ENCODE measurements at regions not wholly inside any gene's neighbourhood (a gene's known extent, or its start where the extent isn't known, plus 50 kb on each side); places are given as distances from the start of the nearest gene placed in this dataset.

DNA sequence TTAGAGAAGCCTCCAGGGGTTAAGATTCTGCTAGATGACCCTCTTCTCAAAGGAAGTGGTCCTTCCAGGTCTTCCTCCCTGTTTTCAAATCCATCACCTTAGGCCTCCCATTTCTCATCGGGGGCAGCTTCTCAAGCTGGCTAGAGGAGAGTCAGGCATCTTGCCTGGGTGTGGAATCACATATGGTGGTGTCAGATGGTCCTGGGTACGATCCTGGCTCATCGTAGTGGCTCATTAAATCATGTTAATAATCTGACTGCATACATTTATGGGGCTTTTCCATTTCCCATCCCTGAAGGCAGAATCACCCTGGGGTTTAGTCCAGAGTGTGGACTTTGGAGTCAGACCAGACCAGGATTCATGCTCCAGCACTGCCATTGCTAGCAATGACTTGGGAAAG lies 132.6 kb downstream of the RPS24 start:
- Mint-ChIP-seq H3K4me3 (no peak overlapping the region), H3K36me3 (no peaks in the 10 kb centered on the region), H3K27ac (no peak overlapping the region), H3K27me3 (peaks cover 9 to 18% (median 15%) of the 10 kb centered on the region in 3 donors), H3K4me1 (no peaks in the 10 kb centered on the region), H3K9me3 (peaks cover 6 to 17% (median 10%) of the 10 kb centered on the region in 7 donors)
- ATAC-seq (ENCODE audit: low read depth in 2 of 2) (no peak), DNase-seq (no peak)

DNA sequence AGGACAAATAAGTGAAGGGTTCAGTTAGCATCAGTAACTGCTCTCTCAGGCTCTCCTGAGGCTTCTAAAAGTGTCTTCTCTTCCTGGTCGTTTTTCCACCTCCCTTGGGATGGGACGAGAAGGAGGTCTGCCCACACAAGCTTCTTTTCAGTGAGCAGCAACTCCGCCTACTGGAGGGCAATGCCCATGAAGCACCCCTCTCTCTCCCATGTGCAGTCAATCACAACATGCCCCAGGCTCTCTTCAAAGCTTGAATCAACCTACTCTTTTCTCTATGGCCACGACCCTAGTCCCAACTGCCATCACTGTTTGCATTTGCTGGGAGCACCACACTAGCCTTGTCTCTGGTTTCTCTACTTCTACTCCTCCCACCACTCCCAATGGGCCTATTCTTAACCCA lies 135.6 kb downstream of the RPS24 start:
- ATAC-seq (ENCODE audit: low read depth in 2 of 2) (no peak), DNase-seq (no peak)
- Mint-ChIP-seq H3K27me3 (peaks cover 4 to 18% (median 5%) of the 10 kb centered on the region in 3 donors), H3K4me3 (no peak overlapping the region), H3K36me3 (no peaks in the 10 kb centered on the region), H3K9me3 (peaks cover 0 to 2% (median 0%) of the 10 kb centered on the region in 7 donors), H3K27ac (no peak overlapping the region), H3K4me1 (no peaks in the 10 kb centered on the region)

DNA sequence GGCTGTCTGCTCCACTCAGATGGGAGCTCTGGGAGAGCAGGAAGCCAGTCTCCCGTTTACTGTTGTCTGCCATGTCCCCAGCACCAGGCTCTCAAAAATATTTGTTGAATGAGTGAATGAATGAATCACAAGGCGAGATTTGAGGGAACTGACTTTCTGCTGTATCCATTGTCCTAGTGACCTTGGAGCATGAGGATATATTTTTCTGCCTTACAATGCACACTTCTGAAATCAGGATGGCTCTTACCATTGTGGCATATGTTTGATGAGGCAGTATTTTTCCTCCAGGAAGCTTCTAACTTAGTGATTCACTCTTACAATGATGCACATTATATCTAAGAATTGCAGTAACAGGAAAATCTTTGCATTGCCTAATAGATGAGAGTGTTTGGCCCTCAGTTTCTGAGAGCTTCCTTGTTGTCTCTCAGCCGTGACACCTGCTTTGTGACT lies 136.4 kb downstream of the RPS24 start:
- Mint-ChIP-seq H3K4me1 (no peaks in the 10 kb centered on the region), H3K27me3 (peaks cover 4 to 18% (median 5%) of the 10 kb centered on the region in 3 donors), H3K27ac (no peak overlapping the region), H3K4me3 (no peak overlapping the region), H3K9me3 (peaks cover 0 to 2% (median 0%) of the 10 kb centered on the region in 7 donors), H3K36me3 (no peaks in the 10 kb centered on the region)
- DNase-seq, result no peak
- ATAC-seq (ENCODE audit: low read depth in 2 of 2), result no peak

DNA sequence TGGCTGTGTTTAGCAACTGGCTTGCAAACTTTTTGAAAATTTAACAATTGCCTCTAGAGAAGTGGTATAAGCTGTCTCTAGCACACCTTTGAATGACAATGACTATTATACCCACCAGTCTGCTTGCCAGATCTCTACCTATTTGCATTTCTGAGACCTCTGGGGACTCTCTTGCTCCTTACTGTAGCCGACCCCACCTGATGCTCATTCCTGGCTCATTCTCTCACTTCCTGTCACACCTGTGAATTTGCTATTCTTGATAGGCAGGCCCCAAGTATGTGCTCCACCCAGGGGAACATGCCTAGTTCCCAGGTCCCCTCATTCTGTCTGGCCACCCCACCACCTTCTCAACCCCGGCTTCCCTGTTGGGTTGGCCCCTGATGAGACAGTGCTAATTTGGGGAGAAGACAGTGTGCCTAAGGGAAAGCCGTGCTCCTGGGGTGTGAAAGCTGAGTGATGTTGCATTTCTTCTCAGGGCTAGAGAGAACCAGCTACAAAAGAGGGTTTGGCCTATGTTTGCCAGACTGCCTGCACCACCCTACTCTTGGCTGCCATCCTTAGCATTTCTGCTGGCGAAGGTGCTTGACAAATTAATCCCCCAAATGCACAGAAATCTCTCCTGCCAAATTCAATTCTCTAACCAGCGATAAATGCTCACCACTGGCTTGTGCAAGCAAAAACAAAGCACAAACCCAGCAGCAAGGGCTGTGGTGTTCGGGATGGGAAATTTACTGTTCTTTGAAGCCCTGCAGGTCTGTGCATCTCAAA lies 138.2 kb downstream of the RPS24 start:
- DNase-seq (no peak), ATAC-seq (ENCODE audit: low read depth in 2 of 2) (no peak)
- Mint-ChIP-seq H3K27ac (no peak overlapping the region), H3K4me3 (no peak overlapping the region), H3K4me1 (no peaks in the 10 kb centered on the region), H3K27me3 (peaks cover 4 to 11% (median 5%) of the 10 kb centered on the region in 3 donors), H3K9me3 (peaks cover 0 to 2% (median 0%) of the 10 kb centered on the region in 7 donors), H3K36me3 (no peaks in the 10 kb centered on the region)

DNA sequence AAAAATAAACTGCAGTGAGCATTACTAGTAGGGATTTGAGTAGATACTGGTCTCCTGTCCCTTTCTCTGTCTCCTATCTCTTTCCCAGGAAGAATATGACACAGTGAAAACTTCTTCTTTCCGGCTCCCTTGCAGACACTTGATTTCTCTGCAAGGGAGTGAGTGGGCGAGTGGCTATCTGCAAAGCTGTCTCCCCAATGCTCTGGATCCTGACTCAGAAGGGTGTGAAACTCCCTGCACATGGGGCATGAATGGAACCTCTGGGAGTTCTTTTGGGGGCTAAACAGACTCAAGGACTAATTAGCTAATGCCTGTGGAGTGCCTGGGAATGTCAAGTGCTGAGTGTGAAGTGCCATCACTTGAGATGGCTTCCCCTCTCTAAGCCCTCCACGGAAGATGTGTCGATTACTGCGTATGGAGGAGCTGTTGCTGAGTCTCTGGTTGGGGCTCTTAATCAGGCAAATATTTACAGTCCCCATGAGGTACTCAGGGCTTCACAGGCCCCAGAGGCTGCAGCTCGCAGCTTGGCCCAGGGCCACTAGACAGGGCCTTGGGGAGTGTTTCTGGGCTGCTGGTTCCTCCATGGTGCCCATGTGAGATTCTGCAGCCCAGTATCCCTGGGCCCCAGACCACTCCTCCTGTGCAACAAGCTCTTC lies 139.8 kb downstream of the RPS24 start:
- Mint-ChIP-seq H3K4me1 (no peaks in the 10 kb centered on the region), H3K36me3 (no peaks in the 10 kb centered on the region), H3K4me3 (no peak overlapping the region), H3K27me3 (peaks cover 0 to 11% (median 5%) of the 10 kb centered on the region in 3 donors), H3K9me3 (peaks cover 0 to 2% (median 0%) of the 10 kb centered on the region in 7 donors), H3K27ac (peak overlapping the region in 1 of 6 donors; percentile 8)
- ATAC-seq (ENCODE audit: low read depth in 2 of 2) (no peak), DNase-seq (no peak)

DNA sequence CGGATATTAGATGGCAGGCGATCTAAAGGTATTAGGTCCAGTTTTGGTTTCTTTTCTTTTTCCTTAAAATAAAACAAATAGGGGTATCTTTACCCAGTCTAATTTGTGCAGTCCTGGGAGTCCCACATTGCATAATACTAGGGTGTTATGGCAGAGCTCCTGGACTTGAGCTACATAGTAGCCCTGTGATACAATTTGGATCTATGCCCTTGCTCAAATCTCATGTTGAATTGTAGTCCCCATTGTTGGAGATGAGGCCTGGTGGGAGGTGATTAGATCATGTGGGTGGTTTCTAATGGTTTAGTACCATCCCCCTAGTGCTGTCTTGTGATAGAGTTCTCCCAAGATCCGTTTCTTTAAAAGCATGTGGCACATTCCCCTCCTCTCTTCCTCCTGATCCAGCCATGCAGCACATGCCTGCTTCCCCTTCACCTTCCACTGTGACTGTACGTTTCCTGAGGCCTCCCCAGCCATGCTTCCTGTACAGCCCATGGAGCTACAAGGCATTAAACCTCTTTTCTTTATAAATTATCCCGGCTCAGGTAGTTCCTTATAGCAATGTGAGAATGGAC lies 141.9 kb downstream of the RPS24 start:
- no peak for ATAC-seq (ENCODE audit: low read depth in 2 of 2)
- Mint-ChIP-seq H3K36me3 (no peaks in the 10 kb centered on the region), H3K9me3 (no peaks in the 10 kb centered on the region), H3K27ac (peak overlapping the region in 2 of 6 donors; percentile 25 to 51), H3K27me3 (peaks cover 0 to 16% (median 9%) of the 10 kb centered on the region in 3 donors), H3K4me1 (no peaks in the 10 kb centered on the region), H3K4me3 (no peak overlapping the region)
- DNase-seq, result no peak

DNA sequence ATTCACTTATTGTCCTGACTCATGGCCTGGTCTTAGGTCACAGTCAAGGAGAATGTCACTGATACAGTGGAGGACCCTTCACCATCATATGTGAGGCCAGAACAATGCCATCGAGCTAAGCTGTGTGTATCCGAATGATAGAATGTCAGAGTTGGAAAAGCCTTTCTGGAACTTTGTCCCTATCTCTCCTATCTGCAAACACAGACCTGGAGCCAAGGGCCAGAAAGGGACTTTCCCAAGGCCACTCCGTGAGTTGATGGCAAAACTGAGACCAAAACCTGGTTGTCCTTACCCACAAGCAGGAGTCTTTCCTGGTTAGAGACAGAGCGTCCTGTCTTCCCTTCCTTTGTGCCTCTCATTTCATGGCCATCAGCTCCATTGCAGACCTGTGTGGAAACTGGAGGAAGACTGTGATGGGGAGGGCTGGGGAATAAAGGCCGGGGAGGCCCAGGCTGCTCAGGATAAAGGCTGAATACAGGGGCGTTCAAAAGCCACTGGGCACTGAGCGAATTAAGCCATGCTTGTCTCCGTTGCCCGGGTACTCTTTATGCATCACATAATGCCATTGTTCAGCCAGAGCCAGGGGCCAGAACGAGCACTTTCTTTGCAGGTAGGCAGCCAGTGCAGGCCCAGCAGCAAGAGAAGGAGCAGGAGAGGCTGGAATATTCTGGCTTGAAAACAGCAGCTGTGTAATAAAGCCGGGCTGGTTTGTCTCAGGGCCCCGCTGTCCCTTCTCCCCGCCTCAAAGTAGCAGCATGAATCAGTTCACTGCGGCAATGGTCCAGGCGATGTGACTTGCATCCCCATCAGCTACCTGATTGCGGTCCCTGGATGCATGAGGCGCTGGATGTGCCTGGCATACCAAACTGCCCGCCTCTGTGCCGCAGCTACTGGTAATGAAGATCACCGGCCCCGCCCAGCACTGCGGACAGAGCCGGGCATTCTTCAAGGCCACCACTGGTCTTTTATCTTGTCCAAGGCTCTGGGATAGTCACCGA lies 143.0 kb downstream of the RPS24 start:
- Mint-ChIP-seq H3K9me3 (no peaks in the 10 kb centered on the region), H3K4me3 (no peak overlapping the region), H3K27me3 (peaks cover 6 to 21% (median 18%) of the 10 kb centered on the region in 3 donors), H3K36me3 (no peaks in the 10 kb centered on the region), H3K27ac (no peak overlapping the region), H3K4me1 (no peaks in the 10 kb centered on the region)
- ATAC-seq (ENCODE audit: low read depth in 2 of 2), result no peak
- no peak for DNase-seq

DNA sequence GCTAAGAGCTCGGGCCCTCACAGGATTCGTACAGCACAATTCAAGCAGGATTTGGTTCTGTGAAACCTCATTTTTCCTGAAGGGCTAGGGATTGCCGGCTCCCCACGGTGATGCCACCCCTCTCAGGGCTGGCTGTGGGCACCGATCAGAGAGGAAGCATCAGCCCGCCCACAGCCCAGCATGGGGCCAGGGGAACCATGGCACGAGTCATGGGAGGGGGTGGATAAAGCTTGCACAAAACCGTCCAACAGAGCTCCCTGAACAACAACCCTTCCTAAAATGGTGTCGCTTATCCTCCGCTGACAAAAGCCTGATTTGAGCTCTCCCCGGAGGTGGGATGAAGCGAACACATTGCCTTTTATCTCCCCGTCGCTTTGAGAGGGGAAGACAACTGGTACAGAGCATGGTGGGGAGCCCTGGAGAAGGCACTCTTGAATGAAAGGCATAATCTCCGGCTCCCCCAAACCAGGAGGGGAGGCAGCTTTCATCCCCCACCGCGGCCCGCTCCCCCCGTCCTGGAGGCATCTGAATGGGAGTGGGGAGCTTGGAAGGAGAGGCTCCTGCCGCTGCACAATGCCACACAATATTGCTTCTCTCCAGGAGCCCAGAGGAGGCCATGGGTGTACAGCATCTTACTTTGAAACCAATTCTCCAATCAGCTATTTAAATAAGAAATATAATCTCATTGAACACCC lies 144.0 kb downstream of the RPS24 start:
- no peaks in the 10 kb centered on the region for H3K36me3 Mint-ChIP-seq
- DNase-seq, result no peak
- no peak overlapping the region for H3K27ac Mint-ChIP-seq
- no peak for ATAC-seq (ENCODE audit: low read depth in 2 of 2)
- no peak overlapping the region for H3K4me3 Mint-ChIP-seq
- peaks cover 6 to 21% (median 18%) of the 10 kb centered on the region in 3 donors for H3K27me3 Mint-ChIP-seq
- H3K9me3 Mint-ChIP-seq, result no peaks in the 10 kb centered on the region
- H3K4me1 Mint-ChIP-seq, result no peaks in the 10 kb centered on the region

DNA sequence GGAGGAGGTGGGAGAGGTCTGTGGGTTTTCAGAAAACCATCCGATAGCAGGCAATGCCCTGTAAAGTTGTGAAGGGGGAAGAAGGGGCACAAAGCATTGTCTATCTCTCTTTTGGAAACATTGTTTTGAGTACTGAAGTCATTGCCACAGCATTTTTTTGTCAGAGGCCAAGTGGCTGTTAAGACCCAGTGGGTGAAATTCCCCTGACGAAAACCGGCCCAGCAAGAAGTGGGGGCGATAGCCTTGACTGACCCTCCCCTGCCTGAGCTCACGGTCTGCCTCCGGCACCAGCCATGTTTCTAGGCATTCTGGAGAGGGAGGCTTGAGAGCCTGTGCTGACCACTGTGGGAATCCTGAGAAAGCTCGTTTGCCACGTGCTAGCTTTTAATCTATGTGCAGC lies 144.7 kb downstream of the RPS24 start:
- ATAC-seq (ENCODE audit: low read depth in 2 of 2), result no peak
- no peaks in the 10 kb centered on the region for H3K36me3 Mint-ChIP-seq

DNA sequence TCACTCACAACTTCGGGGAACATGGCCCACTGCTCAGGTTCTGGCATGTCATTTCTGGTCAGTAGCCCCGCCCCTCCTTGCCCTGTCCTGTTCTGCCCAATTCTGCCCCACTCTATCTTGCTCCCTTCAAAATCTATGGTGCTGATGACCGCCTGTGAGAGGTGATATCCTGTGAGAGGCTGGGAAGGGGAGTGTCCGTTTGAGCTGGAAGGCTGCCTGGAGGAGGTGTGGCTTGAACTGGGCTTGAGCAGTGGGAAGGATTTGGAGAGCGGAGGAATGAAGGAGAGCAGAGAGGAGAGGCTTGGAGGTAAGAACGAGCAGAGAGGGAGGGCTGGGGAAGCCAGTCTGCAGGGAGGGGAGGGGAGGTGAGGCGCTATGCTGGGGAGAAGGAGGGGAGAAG lies 145.3 kb downstream of the RPS24 start:
- Mint-ChIP-seq H3K4me1 (no peaks in the 10 kb centered on the region), H3K27ac (no peak overlapping the region), H3K27me3 (peaks cover 6 to 21% (median 18%) of the 10 kb centered on the region in 3 donors)

More for the DNA sequence above, 144.7 kb downstream of the RPS24 start:
- Mint-ChIP-seq H3K27ac (peak overlapping the region in 1 of 6 donors; percentile 48), H3K4me1 (no peaks in the 10 kb centered on the region), H3K4me3 (no peak overlapping the region), H3K27me3 (peaks cover 6 to 21% (median 18%) of the 10 kb centered on the region in 3 donors), H3K9me3 (no peaks in the 10 kb centered on the region)
- DNase-seq, result no peak

DNA sequence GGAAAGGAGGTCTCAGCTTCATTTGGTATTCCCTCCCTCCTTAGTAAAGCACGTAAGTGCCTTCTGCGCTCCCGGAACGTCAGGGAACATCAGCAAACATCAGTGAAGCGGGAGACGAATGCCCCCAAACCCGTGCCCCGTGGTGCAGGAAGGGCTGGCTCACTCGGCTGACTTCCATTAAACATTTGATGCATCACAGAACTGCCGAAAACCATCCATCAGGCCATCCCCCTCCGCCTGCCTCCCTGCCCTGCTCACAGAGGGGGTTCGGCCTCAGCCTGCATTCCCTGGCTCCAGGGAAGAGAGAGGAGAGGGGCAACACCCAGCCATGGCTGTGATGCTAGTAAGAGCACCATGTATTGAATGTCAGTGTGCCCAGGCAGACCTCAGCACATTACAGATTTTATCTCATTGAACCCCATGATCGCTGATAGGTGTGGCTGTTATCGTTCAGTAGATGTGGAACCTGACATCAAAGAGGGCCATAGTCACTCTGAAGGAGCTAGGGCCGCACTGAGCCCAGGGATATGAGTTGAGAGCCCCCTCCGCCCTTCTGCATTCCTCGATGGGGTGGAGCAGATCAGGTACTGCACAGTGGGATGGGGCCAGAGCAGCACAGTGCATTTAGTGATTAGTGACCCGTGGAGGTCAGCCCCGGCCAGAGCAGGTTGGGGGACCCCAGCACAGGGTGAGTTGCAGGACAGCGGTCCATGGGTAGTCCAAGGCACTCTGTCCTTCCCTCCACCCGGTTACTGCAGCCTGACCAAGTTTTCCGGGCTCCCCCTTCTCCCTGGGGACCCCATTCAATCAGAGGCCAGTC lies 146.4 kb downstream of the RPS24 start:
- no peak for ATAC-seq (ENCODE audit: low read depth in 2 of 2)
- peak overlapping the region in 1 of 6 donors; percentile 25 for H3K27ac Mint-ChIP-seq
- peak overlapping the region in 1 of 8 donors; percentile 78 for H3K4me3 Mint-ChIP-seq
- no peaks in the 10 kb centered on the region for H3K4me1 Mint-ChIP-seq
- H3K9me3 Mint-ChIP-seq, result no peaks in the 10 kb centered on the region
- H3K36me3 Mint-ChIP-seq, result no peaks in the 10 kb centered on the region
- H3K27me3 Mint-ChIP-seq, result peaks cover 6 to 21% (median 18%) of the 10 kb centered on the region in 3 donors
- DNase-seq, result no peak

More for the DNA sequence above, 145.3 kb downstream of the RPS24 start:
- no peaks in the 10 kb centered on the region for H3K9me3 Mint-ChIP-seq
- H3K36me3 Mint-ChIP-seq, result no peaks in the 10 kb centered on the region
- DNase-seq (no peak), ATAC-seq (ENCODE audit: low read depth in 2 of 2) (no peak)
- H3K4me3 Mint-ChIP-seq, result no peak overlapping the region

All from naive B cell (primary cell).